Spleen (tissue), 11 donors: ENCODE measurements at regions not wholly inside any gene's neighbourhood (a gene's known extent, or its start where the extent isn't known, plus 50 kb on each side); places are given as distances from the start of the nearest gene placed in this dataset.

ENCODE experiments used
- DNase-seq: peaks from one replicate; pipeline ENCODE4 v3.0.0-alpha.2; 2020
- H3K27ac ChIP-seq, 8 donors: fragments of 200-600 bp; sonication (generic) in 7 of 8; 1 replicate in 4 of 8; 2 replicates in 4 of 8; pipeline versions ENCODE4 v1.5.0 to v1.8.0; 2016 to 2021; ENCODE audit warnings: inconsistent platforms in 4 of 8, mild to moderate bottlenecking in 4 of 8, moderate library complexity in 1 of 8
- H3K27me3 ChIP-seq, 7 donors: fragments of 200-600 bp; sonication (generic) in 6 of 7; replicated peaks in 1 of 7; 1 replicate in 4 of 7; 2 replicates in 3 of 7; pipeline versions ENCODE4 v1.5.0 to v1.8.0; 2016 to 2021; ENCODE audit warnings: inconsistent platforms in 3 of 7, mild to moderate bottlenecking in 1 of 7
- H3K36me3 ChIP-seq, 6 donors: fragments of 200-600 bp; sonication (generic) in 5 of 6; 1 replicate in 4 of 6; 2 replicates in 2 of 6; pipeline versions ENCODE4 v1.5.0 to v1.8.0; 2016 to 2021; ENCODE audit warnings: inconsistent platforms in 2 of 6
- H3K4me1 ChIP-seq, 6 donors: fragments of 200-600 bp; sonication (generic) in 5 of 6; 1 replicate in 3 of 6; 2 replicates in 3 of 6; pipeline versions ENCODE4 v1.5.0 to v1.8.0; 2016 to 2021; ENCODE audit warnings: inconsistent platforms in 3 of 6
- H3K4me3 ChIP-seq, 8 donors: fragments of 200-600 bp; sonication (generic) in 7 of 8; 1 replicate in 4 of 8; 2 replicates in 4 of 8; pipeline versions ENCODE4 v1.5.0 to v1.8.0; 2016 to 2021; ENCODE audit warnings: inconsistent platforms in 4 of 8, mild to moderate bottlenecking in 4 of 8, moderate library complexity in 2 of 8
- H3K9me3 ChIP-seq, 8 donors: fragments of 200-600 bp; sonication (generic) in 7 of 8; 1 replicate in 4 of 8; 2 replicates in 4 of 8; pipeline versions ENCODE4 v1.5.0 to v1.8.0; 2016 to 2021; ENCODE audit warnings: inconsistent platforms in 4 of 8
- POLR2A ChIP-seq, 3 donors: fragments of 450-650 bp; IDR thresholded peaks; one replicate each; pipeline ENCODE4 v1.5.1; 2017; ENCODE audit warnings: antibody characterized with exemption in 3 of 3, mild to moderate bottlenecking in 1 of 3
- POLR2AphosphoS5 ChIP-seq, 3 donors: sonication (generic); formaldehyde crosslinking; IDR thresholded peaks; one replicate each; pipeline ENCODE4 v1.5.1; 2017; ENCODE audit warnings: antibody characterized with exemption in 3 of 3
- WGBS, 5 donors: extraction: QIAGEN DNeasy Blood & Tissue Kit in 3 of 5; methylation state at CpG; one replicate each; pipeline versions ENCODE4 v1.1.5 to v1.1.7; 2013 to 2018; 5-methylcytosine and 5-hydroxymethylcytosine counted together
- intact Hi-C: fragments of 100-400 bp; cut with DNase I; formaldehyde crosslinking; loops from one replicate; pipeline ENCODE4 v1.15.0; 2023; ENCODE audit warnings: low total_unique reads
- TF ChIP-seq, protein P1 (sequence below), 11 experiments: fragments of 200-600 bp in 7 of 11; fragments of 450-650 bp in 4 of 11; sonication (generic) in 4 of 11; IDR thresholded peaks in 8 of 11; conservative IDR thresholded peaks in 3 of 11; 1 replicate in 7 of 11; 2 replicates in 4 of 11; pipeline versions ENCODE4 v1.4.0 to v1.8.0; 2016 to 2021; ENCODE audit warnings: antibody characterized with exemption in 11 of 11, inconsistent platforms in 4 of 11, mild to moderate bottlenecking in 1 of 11
- donor health status: healthy with polysubstance abuse.
- donor health status: DM: no; HTN: no; CAD: no; lungs with moderate emphysema.
- donor health status: DM: no; HTN: no; CAD: no.
- donor health status: Bipolar disorder and iron deficiency.
- donor health status: healthy.
- donor health status: DM: no; HTN: no; CAD: no.
- donor health status: DM: yes; HTN: yes; CAD: no.

DNA sequence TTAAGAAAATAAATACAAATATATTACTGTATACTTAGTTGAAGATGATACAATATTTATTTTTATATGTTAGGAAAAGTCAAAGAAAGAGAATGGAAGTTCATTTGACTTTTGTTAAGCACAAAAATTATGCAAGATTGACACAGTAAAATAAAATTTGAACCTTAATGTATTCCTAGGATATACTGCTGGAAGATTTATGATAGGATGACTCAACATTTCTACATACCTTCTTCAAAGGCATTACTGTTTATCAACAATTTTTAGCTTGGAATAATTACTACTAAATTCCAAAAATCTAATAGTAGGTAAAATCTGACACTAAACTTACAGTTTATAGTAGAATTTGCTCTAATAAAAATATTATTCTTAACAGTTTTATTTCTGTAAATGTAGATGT lies 257.3 kb upstream of the ADAMTS5 start:
- H3K27me3 ChIP-seq, result no peaks in the 10 kb centered on the region
- TF ChIP-seq, protein P1, sequence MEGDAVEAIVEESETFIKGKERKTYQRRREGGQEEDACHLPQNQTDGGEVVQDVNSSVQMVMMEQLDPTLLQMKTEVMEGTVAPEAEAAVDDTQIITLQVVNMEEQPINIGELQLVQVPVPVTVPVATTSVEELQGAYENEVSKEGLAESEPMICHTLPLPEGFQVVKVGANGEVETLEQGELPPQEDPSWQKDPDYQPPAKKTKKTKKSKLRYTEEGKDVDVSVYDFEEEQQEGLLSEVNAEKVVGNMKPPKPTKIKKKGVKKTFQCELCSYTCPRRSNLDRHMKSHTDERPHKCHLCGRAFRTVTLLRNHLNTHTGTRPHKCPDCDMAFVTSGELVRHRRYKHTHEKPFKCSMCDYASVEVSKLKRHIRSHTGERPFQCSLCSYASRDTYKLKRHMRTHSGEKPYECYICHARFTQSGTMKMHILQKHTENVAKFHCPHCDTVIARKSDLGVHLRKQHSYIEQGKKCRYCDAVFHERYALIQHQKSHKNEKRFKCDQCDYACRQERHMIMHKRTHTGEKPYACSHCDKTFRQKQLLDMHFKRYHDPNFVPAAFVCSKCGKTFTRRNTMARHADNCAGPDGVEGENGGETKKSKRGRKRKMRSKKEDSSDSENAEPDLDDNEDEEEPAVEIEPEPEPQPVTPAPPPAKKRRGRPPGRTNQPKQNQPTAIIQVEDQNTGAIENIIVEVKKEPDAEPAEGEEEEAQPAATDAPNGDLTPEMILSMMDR (IDR thresholded peaks at IDR 0.05 in 8 of 11, conservative IDR thresholded peaks at IDR 0.05 in 3 of 11), result no peak
- TF ChIP-seq POLR2AphosphoS5 (IDR thresholded peaks at IDR 0.05), result no peak
- no peaks in the 10 kb centered on the region for H3K36me3 ChIP-seq
- intact Hi-C loops, result no loop called here
- no peak overlapping the region for H3K4me3 ChIP-seq
- no peaks in the 10 kb centered on the region for H3K4me1 ChIP-seq
- H3K9me3 ChIP-seq, result peaks cover 0 to 5% (median 0%) of the 10 kb centered on the region in 8 donors
- DNase-seq, result no peak
- no peak overlapping the region for H3K27ac ChIP-seq

DNA sequence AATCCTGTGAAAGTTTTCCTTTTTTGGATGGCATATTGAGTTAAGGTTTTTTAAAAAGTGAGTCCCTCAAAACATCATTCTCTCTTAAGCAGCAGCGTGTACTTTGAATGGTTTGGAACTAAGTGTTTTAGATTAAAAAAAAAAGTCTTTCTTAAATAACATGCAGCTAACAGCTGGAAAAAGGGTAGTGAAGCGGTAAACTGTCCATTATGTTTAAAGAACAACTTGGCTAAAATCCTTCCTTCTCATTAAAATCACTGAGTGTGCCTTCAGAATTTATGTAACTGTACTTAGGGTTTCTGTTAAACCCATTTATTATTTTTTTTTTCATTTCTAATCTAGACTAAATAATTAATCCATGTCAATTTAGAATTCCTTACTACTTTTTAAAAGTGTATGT lies 254.2 kb upstream of the ADAMTS5 start:
- no peaks in the 10 kb centered on the region for H3K4me1 ChIP-seq
- WGBS, 5 donors, result 68 to 88% (median 82%) methylated on average over 2 of the region's 2 CpGs
- H3K4me3 ChIP-seq, result no peak overlapping the region
- H3K27ac ChIP-seq, result no peak overlapping the region
- intact Hi-C loops, result no loop called here
- H3K9me3 ChIP-seq, result peaks cover 0 to 5% (median 0%) of the 10 kb centered on the region in 8 donors
- TF ChIP-seq, protein P1 (IDR thresholded peaks at IDR 0.05 in 8 of 11, conservative IDR thresholded peaks at IDR 0.05 in 3 of 11), result no peak
- no peak for TF ChIP-seq POLR2AphosphoS5 (IDR thresholded peaks at IDR 0.05)
- TF ChIP-seq POLR2A (IDR thresholded peaks at IDR 0.05), result no peak
- DNase-seq, result no peak
- no peaks in the 10 kb centered on the region for H3K27me3 ChIP-seq
- no peaks in the 10 kb centered on the region for H3K36me3 ChIP-seq

DNA sequence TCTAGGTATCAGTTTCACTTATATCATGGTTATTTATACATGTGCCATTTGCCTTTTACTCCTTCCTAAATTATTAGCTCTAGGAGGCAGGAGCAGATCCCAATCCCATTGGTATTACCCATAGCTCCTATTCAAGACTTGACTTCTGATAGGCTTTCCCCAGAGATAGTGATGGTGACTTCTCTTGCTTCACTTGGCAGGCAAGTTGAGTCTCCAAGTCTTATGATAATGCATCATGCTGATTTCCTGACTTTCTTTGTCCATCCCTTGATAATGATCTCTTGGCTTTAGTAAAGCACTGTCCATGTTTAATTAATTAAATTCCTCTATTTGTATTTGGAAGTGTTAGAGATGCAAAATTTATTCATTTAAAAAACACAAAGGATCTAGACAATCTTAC lies 253.5 kb upstream of the ADAMTS5 start:
- DNase-seq, result no peak
- Histone ChIP-seq H3K4me1 (no peaks in the 10 kb centered on the region), H3K9me3 (peaks cover 0 to 5% (median 0%) of the 10 kb centered on the region in 8 donors), H3K27me3 (no peaks in the 10 kb centered on the region), H3K4me3 (no peak overlapping the region), H3K27ac (no peak overlapping the region), H3K36me3 (no peaks in the 10 kb centered on the region)
- no peak for TF ChIP-seq POLR2AphosphoS5 (IDR thresholded peaks at IDR 0.05)
- no peak for TF ChIP-seq POLR2A (IDR thresholded peaks at IDR 0.05)
- TF ChIP-seq, protein P1 (IDR thresholded peaks at IDR 0.05 in 8 of 11, conservative IDR thresholded peaks at IDR 0.05 in 3 of 11), result no peak
- intact Hi-C loops, result no loop called here

DNA sequence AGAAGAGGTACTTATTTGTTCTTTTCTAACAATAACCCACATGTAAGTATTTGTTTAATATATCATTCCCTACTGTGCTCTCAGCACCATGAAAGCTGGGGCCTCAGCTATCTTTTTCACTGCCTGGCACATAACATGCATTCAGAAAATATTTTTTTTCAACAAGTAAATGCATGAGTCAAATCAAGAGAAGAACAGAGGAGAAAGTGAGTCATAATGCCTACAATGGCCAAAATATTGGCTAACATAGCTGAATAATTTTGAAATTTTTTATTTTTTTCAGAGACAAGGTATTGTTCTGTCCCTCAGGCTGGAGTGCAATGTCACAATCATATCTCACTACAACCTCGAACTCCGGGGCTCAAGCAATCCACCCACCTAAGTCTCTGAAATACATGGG lies 252.2 kb upstream of the ADAMTS5 start:
- Histone ChIP-seq H3K4me1 (no peaks in the 10 kb centered on the region), H3K4me3 (no peak overlapping the region), H3K36me3 (no peaks in the 10 kb centered on the region), H3K9me3 (peaks cover 0 to 5% (median 0%) of the 10 kb centered on the region in 8 donors), H3K27me3 (no peaks in the 10 kb centered on the region), H3K27ac (no peak overlapping the region)
- TF ChIP-seq POLR2A (IDR thresholded peaks at IDR 0.05) (no peak), POLR2AphosphoS5 (IDR thresholded peaks at IDR 0.05) (no peak)
- TF ChIP-seq, protein P1 (IDR thresholded peaks at IDR 0.05 in 8 of 11, conservative IDR thresholded peaks at IDR 0.05 in 3 of 11), result no peak
- DNase-seq, result no peak
- intact Hi-C loops, result no loop called here
- 81 to 98% (median 91%) methylated on average over 2 of the region's 2 CpGs for WGBS, 5 donors
